HG03066 (cell line): ENCODE measurements at regions not wholly inside any gene's neighbourhood (a gene's known extent, or its start where the extent isn't known, plus 50 kb on each side); places are given as distances from the start of the nearest gene placed in this dataset.
A peak's percentile ranks its signal among the peaks of the same experiment; 100 is the strongest.

Experiments used
- ATAC-seq: cut with Tn5 transposase; IDR thresholded peaks from one replicate; pipeline ENCODE4 v1.9.1; 2021; ENCODE audit warnings: low read depth; ENCODE audit not compliant: unreplicated experiment

DNA sequence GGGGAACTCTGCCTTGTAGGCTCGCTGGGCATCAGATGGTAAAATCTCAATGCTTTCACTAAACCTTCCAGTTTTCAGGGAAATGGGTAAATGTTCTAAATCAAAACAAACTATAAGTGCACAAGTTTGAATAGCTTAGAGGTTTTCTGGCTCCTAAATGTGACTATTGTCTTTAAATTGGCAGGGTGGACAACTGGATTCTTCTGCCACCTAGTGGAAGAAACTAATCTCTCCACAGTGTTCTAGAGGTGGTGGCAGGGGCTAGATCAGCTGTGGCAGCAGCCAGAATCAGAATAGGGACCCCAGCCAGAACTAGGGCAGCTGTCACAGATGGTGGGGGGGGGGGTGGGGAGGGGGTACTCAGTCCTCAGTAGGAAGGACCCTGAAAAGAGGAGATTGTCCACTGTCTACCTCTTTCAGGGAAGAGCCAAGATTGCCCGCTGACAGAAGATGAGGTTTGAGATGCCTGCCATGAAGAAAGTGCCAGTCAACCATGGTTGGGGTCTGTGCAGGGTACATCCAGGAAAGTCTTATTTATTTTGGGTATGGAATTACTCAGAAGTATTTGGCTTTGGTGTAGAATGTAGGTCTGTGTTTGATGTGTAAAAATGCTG, 201.4 kb downstream of the CCNG2 start:
- ATAC-seq = no peak

DNA sequence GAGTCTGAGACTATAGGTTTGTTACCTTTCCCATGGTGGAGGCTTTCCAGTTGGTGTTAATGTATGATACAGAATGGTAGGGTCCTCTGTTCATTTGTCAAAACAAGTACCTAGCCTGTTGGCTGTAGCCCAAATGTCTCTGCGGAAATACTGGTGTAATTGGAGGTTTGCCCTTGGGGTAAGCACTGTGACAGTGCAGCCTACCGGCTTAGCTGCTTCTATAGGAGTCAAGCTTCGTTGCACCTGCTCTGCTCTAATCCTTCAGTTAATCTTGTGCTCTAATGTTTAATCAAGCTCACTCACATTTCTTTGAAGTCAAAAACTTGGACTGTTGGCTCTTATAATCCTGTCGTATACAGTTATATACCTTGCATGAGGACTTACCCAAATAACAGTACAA, 203.4 kb downstream of the CCNG2 start:
- ATAC-seq = no peak

- peak; percentile 78 for ATAC-seq
Measured at GRCh38 chr4:77366876-77367275, 209.9 kb downstream of the CCNG2 start.

GRCh38 chr4:77367638-77368037, 210.6 kb downstream of the CCNG2 start:
- no peak for ATAC-seq

DNA sequence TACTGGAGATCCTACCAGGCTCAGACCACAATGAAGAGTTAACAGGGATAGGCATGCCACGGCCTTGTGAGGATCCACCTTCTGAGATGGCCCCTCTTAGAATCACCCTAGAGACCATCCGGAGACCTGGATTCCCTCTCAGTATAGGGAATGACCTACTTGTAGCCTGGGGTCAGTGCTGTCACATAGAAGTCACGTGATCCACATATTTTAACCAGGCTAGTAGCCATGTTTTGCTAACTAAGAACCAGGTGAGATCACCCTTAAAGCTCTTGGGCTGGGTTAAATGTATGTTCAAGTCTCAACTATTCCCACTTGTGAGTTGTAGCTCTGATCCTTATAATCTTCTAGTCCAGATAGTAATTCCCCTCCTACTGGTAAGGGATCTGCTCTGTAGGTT, 215.4 kb downstream of the CCNG2 start:
- no peak for ATAC-seq

GRCh38 chr4:77375866-77376607, 219.0 kb downstream of the CCNG2 start:
- no peak for ATAC-seq

GRCh38 chr4:77376788-77377460, 219.9 kb downstream of the CCNG2 start:
- ATAC-seq = no peak

GRCh38 chr4:77384094-77384493, 221.5 kb upstream of the CXCL13 start:
- ATAC-seq = no peak

- ATAC-seq = peak; percentile 67
Measured at GRCh38 chr4:77385124-77385969, 220.3 kb upstream of the CXCL13 start.

DNA sequence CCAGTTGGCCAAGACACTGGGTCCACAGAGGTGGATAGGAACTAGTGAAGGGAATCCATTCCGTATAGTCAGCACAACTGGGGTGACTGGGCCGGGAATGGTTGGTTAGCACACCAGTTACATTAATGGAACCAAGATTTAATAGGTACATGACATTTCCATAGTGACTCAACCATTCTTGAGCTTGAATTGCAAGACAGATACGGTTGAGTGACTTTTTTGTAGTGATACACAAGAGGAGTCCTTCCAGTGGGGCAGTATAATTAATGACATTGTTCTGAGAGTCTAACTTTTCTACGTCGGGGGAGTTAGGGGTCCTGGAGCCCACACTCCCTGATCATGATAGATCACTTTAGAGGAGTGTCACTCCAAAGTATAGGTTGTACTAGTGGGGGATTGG, 211.6 kb upstream of the CXCL13 start:
- no peak for ATAC-seq

- ATAC-seq = no peak
Measured at GRCh38 chr4:77395481-77395880, 210.1 kb upstream of the CXCL13 start.

DNA sequence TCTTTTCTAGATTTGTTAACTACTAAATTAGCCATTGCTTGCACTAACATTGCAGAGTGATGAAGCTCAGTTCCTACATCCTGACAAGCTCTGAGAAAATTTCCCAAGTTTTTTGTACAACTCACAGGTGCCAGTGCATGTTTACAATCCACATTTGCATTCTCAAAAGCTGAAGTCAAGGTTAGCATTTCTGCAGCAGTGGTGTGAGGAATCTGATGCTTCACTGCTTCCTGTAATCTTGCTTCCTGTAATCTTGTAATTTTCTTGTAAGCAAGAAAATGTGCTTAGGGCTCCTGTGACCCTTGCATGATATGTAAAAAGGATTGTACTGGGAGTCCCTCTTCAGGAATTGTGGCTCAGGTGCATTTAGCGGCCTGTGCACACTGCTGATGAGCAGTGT, 207.4 kb upstream of the CXCL13 start:
- ATAC-seq = no peak

- no peak for ATAC-seq
Measured at GRCh38 chr4:77399831-77400230, 205.8 kb upstream of the CXCL13 start.

DNA sequence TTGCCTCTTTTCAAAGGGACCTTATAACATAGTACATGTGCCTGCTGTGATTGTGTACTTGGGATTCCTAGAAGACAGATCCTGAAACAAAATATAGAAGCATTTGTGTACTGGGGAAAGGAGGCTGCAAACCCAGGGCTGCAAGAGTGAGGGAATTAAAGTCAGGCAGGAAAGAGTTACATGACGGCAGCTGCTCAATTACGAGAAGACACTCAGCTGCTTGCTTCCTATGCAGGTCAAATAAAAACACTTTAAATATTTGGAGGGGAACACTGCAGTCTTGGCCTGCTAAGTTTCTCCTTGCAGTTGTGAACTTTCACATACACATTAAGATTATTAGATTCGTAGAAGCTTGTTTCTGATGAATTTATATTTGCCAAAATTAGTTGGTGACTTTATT, 191.9 kb upstream of the CXCL13 start:
- ATAC-seq = no peak

DNA sequence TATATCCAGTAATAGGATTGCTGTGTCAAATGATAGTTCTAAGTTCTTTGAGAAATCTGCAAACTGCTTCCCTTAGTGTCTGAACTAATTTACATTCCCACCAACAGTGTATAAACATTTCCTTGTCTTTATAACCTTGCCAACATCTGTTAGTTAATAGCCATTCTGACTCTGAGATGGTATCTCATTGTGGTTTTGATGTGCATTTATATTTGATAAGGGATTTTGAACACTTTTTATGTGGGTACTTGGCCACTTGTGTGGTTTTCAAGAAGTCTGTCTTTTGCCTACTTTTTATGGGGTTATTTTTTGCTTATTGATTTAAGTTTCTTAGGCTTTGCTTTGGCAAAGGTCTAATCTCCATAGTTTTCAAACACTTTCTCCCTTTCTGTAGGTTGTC, 189.9 kb upstream of the CXCL13 start:
- ATAC-seq = no peak

DNA sequence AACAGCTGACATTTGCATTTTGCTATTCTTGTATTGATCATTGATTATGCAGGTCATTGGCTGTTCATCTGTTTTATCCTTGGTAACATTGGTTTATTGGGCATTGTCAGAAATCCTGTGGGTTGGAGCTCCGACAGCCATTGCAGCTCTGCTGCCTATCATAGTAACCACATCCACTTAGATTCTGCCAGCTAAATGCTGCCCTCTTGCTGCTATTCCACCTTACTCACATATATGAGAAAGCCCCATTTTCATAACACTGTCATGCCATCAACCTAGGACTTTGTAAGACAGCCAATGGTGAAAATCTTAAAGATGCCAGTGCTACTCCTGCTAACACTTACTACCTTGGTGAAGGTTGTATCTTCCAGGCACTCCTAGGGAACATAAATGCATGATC, 187.3 kb upstream of the CXCL13 start:
- ATAC-seq = no peak

DNA sequence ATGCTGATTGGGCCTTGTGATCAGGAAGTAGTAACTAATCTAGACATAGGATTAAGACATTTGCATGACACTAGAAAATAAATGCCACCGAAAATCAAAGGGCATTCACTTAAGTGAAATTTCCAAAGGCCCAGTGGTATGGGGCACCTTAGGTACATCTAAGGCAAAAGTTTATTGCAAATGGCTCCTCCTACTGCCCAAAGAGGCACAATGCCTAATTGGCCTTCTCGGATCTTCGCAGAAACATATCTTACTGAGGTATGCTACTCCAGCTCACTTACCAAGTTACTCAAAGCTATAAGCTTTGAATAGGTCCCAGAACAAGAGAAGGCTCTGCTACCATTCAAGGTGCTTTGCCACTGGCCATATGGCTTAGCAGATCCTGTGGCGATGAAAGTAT, 174.8 kb upstream of the CXCL13 start:
- no peak for ATAC-seq

GRCh38 chr4:77431546-77431945, 174.1 kb upstream of the CXCL13 start:
- ATAC-seq = no peak

DNA sequence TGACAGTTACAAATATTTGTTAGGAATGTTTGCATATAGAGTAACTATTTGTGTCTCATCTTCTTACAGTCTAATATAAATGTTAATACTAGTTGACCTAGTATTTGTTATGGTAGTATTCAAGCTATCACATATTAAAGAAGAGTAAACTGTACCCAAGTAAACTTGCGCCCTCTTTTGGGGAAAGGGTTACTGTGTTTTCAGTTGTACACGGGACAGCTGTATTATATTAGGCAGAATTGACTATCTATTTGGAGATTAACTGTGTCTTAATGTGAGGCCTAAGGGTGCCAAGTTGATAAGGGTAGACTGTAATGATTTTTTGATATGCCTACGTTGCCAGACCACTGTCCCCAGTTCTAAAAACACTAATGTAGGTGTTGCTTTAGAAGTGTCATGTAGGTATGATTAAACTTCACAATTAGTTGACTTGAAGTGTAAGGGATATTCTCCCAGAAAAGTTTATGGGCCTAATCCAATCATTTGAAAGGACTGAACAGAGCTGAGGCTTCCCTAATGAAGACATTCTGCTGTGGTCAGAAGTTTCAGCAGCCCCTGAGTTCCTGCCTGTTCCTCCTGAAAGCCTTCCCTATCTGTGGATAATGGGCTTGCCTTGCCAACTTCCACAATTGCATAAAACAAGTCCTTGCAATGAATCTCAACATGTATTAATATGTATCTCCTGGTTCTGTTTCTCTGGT, 172.8 kb upstream of the CXCL13 start:
- no peak for ATAC-seq

DNA sequence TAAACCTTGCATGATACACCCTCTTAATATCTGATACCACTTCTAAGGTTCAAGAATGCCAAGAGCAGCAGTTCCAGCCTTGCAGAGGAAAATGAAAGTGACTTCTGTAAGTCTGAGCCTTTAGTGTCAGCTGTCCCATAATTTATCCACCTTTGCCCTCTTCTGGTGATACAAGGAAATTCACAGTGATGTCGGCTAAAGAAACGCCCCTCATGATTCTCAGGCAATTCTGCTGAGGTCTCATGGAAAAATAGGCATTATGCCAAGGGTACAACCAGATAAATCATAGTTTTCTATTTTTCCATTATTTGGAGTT, 172.2 kb upstream of the CXCL13 start:
- ATAC-seq = peak; percentile 82
